NCI-H2227 treated with DMSO at 0.1 percent for 48 hours (cell line): ENCODE measurements at regions not wholly inside any gene's neighbourhood (a gene's known extent, or its start where the extent isn't known, plus 50 kb on each side); places are given as distances from the start of the nearest gene placed in this dataset.
"Not testable (repeated sequence)": the region's sequence is repeated elsewhere in the genome, so short reads cannot be mapped to it uniquely, and the experiment has no call there.

Source experiments
- DNase-seq: peaks from one replicate; lab custom pipeline; 2025; lab: John Stamatoyannopoulos, UW

DNA sequence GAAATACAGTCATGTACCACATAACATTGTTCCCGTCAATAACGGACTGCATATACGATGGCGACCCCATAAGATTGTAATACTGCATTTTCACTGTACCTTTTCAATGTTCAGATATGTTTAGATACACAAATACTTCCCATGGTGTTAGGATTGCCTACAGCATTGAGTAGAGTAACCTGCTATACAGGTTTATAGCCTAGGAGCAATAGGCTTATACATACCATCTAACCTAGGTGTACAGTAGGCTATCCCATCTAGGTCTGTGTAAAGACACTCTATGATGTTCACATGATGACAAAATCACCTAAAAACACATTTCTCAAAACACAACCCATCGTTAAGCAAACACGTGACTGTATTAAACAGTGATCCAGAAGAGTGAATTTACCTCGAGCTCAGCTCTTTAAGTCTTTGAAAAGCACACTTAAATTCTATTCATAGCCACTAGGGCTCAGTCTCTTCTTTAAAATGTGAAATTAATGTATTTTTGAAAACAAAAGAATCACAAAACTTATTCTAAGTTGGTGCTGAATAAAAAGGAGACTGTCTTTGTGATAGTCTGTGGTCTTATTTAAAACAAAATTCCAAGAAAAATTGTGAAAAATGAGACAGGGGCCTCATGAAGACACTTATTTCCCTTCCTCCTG lies 239.1 kb upstream of the ARID2 start:
- no peak for DNase-seq

DNA sequence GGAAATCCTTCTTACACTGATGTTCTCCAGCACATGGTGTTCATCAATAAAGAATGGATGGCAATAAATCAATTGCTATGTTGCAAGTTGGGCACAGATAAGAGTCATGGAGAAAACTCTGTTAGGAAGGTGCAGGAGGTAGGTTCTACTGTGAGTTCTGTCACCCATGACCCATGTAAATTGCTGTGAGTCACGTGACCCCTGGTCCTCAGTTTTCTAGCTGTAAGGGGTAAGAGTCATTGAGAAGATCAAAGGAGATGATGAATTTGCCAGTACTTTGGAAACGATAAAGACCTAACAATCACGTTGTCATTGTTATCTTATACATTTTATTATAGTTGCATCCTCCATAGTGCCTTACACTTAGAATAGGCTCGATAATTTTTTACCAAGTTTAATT lies 235.2 kb upstream of the ARID2 start:
- DNase-seq, result no peak

- DNase-seq, result no peak
Measured at GRCh38 chr12:45498645-45499044, 230.9 kb upstream of the ARID2 start.

DNA sequence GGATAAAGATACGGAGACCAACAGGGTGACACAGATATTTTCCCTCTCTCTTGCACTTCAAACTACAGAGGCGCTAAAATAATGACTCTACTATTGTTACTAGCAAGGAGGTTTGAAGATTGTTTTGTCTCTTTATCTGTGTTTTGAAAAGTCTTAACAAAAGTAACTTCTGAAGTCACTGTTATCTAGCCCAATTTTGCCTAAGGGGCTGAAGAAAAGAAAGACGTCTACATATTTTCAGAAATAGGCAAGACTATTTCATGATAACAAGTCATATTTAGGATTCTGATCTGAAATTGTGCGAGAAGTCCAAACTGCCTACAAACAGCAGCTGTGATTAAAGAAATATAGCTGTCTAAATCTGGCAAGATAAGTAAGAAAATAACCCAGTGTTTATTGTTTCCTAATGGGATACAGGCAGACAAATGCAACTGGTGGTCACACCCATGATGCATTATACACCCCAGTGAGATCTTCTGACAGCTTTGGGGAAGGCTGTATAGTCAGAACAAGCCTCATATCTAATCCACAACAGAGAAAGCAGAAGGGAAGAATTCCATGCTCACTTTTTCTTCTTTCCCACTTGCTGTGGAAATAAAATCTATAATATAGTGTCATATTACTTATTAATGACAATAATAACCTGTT lies 226.9 kb upstream of the ARID2 start:
- DNase-seq, result no peak

- DNase-seq, result no peak
Measured at GRCh38 chr12:45503899-45504298, 225.6 kb upstream of the ARID2 start.

- DNase-seq, result no peak
Measured at GRCh38 chr12:45504316-45505010, 225.0 kb upstream of the ARID2 start.

GRCh38 chr12:45509187-45509586 lies 220.3 kb upstream of the ARID2 start:
- DNase-seq, result no peak

DNA sequence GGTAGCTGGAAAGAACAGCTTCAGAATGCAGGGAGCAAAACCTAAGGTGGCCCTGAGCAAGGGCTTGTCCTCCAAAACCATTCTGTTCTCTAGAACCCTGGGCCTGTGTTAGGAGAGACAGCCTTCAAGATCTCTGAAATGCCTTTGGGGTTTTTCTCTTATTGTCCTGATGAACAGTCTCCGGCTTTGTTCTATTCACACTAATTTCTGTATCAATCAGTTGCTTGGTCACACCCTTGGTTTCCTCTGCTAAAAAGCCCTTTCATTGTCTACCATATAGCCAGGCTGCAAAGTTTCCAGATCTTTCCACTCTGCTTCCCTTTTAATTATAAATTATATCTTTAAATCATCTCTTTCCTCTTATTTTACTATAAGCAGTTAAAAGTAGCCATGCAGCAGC lies 219.9 kb upstream of the ARID2 start:
- no peak for DNase-seq

DNA sequence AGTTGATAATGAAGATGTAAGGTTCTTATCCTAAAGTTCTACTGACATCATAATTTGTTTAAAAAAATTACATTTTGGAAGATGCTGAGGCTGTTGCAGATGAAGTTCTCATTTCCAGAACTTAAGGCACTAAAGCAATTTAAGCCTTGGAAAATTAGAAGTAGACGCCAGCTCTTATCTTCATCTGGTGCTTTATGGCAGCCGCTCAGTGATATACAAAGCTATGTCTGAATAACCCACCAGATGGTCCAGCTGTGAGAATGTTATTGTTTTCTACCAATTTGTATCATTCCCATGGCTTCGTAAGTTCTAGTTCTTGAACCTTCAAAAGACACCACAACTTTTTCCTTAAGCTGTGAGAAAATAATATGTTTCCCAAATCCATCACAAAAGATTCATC lies 212.1 kb upstream of the ARID2 start:
- no peak for DNase-seq

GRCh38 chr12:45518291-45519235 lies 210.9 kb upstream of the ARID2 start:
- DNase-seq, result peak; percentile 12

GRCh38 chr12:45522227-45522626 lies 207.3 kb upstream of the ARID2 start:
- no peak for DNase-seq

- DNase-seq, result not testable (repeated sequence)
Measured at GRCh38 chr12:45526823-45527222, 202.7 kb upstream of the ARID2 start.

DNA sequence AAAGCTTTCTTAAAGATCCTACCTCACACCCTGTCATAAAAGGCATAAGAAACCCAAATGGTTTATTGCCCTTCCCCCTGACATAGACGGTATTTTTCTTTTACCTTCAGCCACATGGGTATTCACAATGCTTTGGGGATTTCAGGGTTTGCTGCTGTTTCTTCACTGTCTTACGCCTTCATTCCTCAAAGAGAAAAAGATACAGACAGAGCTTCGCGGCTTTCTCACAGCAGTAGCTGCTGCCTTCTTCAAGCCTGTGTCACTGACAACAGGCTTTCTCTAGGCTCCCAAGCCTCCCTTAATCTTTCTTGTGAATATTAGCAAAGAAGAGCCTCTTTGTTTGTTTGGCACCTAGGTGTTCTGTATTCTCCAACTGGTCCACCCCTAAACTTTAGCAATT lies 197.4 kb upstream of the ARID2 start:
- no peak for DNase-seq

DNA sequence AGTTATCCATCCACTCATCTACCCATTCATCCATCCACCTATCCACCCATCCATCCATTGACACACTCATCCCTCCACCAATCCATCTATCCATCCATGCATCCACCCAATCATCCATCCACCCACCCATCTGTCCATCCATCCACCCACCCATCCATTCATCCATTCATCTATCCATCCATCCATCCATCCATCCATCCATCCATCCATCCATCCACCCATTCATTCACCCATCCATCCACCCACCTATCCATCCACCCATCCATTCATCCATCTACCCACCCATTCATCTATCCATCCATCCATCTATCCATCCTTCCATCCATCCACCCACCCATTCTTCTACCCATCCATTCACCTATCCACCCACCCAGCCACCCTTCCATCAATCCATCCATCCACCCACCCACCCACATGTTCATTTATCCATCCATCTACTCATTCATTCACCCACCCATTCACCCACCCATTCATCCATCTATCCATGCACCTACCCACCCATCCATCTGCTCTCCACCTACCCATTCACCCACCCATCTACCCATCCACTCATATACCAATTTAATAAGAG lies 193.8 kb upstream of the ARID2 start:
- DNase-seq, result no peak

DNA sequence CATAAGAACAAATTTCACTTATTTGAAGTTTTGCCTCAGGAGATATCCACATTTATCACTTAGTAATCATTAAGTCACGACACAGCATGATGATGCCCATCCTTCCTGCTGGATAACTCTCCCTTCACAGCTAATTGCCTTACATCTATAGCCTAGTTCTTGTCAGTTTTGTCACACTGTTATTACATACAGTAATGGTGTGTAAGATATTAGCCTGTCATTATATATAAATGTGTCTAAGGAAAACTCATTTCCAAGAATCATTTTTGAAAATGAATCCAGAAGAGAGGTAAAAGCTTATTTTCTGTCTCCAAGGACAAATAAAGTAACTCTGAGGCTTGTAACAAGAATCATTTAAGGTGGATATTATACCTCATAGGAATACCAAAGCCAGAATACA lies 193.2 kb upstream of the ARID2 start:
- DNase-seq, result no peak

DNA sequence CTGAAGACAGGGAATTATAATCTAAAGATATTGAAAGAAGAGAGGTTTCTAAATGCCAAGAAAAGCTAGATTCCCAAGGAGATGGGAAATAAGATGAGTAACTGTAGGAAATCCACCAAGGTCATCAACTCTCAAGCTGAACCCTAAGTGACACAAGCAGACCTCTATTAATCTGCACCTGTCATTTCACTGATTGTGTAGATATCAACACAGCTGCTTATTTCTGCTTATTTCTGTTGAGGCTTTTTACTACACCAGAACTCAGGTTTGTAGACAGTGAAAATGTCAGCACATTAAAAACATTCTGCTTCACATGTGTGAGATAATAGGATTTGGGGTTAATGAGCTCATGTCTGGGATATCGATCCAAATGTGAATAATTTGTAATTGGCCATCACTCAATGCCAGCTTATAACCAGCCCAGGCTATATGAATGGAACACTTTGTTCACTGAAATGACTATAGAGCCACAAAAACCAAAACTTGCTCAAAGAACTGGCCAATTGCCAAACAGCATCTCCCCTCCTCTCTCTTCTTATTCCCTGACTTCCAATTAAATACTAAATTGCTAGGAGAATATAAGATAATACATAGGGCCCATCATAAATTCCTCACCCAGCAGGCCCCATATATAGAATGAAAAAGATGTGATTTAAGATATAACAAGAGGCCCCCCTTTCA lies 188.7 kb upstream of the ARID2 start:
- DNase-seq, result no peak

DNA sequence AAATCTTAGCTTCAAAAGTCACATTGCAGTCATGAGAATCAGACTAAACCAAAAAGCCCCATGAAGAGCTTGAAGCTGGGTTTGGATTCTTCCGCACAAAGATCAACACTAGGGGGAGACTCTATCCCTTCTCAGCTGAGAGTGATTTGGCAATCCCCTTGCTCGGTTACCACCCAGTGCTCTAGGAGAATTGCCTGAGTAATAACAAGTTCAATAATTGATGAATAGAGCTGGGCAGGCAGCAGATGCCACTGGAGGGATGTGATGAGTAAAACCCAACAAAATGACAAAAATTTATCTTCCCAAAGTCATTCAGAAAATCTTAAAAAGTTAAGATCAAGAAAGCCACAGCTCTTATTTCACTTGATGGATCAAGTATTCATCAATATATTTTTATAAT lies 185.6 kb upstream of the ARID2 start:
- peak; percentile 8 for DNase-seq

DNA sequence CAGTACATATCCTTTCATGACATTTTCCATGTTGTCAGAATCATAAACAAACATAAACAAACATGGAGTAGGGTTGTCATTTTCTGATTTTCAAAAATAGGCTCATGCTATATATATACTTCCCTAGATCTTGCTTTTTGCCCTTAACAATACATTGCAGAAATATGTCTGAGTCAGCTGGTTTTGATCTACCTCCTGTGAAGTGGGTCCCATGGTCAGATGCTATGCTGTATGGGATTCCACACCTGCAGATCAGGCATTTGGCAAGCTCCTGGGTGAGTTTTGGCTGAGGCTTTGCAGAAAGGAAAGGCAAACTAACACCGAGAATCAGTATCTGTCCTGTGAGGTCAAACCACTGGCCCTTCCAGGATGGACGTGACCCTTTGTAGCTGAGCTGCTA lies 183.0 kb upstream of the ARID2 start:
- no peak for DNase-seq

GRCh38 chr12:45547132-45547531 lies 182.4 kb upstream of the ARID2 start:
- no peak for DNase-seq

DNA sequence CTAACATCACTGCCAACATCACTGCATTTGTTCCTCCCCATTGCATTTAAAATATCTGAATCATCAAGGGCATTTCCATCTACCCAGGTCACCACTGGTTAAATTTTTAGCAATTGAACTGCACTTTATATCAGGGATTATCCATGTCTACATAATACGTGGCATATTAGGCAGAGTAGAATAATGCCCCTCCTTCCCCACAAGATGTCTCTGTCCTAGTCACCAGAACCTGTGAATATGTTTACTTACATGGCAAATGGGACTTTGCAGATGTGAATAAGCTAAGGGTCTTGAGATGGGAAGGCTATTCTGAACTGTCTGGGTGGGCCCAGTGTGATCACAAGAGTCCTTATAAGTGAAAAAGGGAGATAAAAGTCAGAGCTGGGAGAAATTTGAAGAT lies 181.7 kb upstream of the ARID2 start:
- DNase-seq, result no peak

DNA sequence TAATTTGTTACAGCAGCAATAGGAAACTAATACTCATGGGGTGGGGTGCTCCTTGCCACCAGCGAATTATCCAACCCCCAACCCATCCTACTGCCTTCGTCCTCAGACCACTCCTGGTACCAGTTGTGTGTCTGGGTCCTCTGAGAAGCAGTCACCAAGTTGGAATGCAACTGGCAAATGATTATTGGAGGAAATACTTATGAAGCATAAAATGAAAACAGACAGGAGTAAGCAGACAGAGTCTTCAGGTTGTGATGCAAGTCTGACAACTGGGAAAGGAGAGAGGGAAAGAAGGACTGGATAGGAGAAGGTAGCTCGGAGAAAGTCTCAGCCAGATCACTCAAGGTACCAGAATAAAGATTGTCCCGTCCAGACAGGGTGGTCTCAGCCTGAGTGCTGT lies 181.1 kb upstream of the ARID2 start:
- no peak for DNase-seq
